ENCODE measurements at regions not wholly inside any gene's neighbourhood (a gene's known extent, or its start where the extent isn't known, plus 50 kb on each side); places are given as distances from the start of the nearest gene placed in this dataset.

- TF ChIP-seq TAF1 (IDR thresholded peaks at IDR 0.05; ENCODE audit: borderline replicate concordance, low read depth, low read length) (no peak), SMC3 (IDR thresholded peaks at IDR 0.05; ENCODE audit: low read depth, low read length) (no peak), RFX5 (IDR thresholded peaks at IDR 0.05; ENCODE audit: low read length) (no peak), USF2 (IDR thresholded peaks at IDR 0.05; ENCODE audit: borderline replicate concordance, low read depth, low read length) (no peak), CHD2 (IDR thresholded peaks at IDR 0.05; ENCODE audit: low read length, partially characterized antibody) (no peak), RAD21 (IDR thresholded peaks at IDR 0.05; ENCODE audit: low read length) (no peak), CTCF (IDR thresholded peaks at IDR 0.05) (no peak), YY1 (IDR thresholded peaks at IDR 0.05; ENCODE audit: low read depth) (no peak), POLR2AphosphoS5 (IDR thresholded peaks at IDR 0.05; ENCODE audit: low read depth, low read length) (no peak), MAX (IDR thresholded peaks at IDR 0.05; ENCODE audit: low read depth) (no peak), NFIC (IDR thresholded peaks at IDR 0.05; ENCODE audit: borderline replicate concordance) (no peak), TCF12 (IDR thresholded peaks at IDR 0.05) (no peak), REST (IDR thresholded peaks at IDR 0.05; ENCODE audit: low read depth, low read length) (no peak), MXI1 (IDR thresholded peaks at IDR 0.05; ENCODE audit: low read depth, low read length) (no peak)
Measured at GRCh38 chr4:123204737-123205136, 191.9 kb upstream of the SPRY1 start.

All from SK-N-SH (cell line).